ENCODE measurements at regions not wholly inside any gene's neighbourhood (a gene's known extent, or its start where the extent isn't known, plus 50 kb on each side); places are given as distances from the start of the nearest gene placed in this dataset.

- H3K27me3 ChIP-seq: no peaks in the 10 kb centered on the region
- H3K27ac ChIP-seq: no peak overlapping the region
- no peaks in the 10 kb centered on the region for H3K36me3 ChIP-seq
- no peak overlapping the region for H3K4me3 ChIP-seq
- intact Hi-C loops (cut with DNase I; ENCODE audit: low total_unique reads): no loop called here
- H3K9me3 ChIP-seq: no peaks in the 10 kb centered on the region
- H3K4me1 ChIP-seq: no peaks in the 10 kb centered on the region
- no peak for TF ChIP-seq CTCF (IDR thresholded peaks at IDR 0.05)
- no peak for DNase-seq
Measured at GRCh38 chr2:122315306-122315705, 559.9 kb downstream of the TSN start.

- H3K27ac ChIP-seq: no peak overlapping the region
- no peak for TF ChIP-seq CTCF (IDR thresholded peaks at IDR 0.05)
- DNase-seq: no peak
- H3K4me1 ChIP-seq: no peaks in the 10 kb centered on the region
- H3K36me3 ChIP-seq: no peaks in the 10 kb centered on the region
- H3K4me3 ChIP-seq: no peak overlapping the region
- no peaks in the 10 kb centered on the region for H3K27me3 ChIP-seq
- intact Hi-C loops (cut with DNase I; ENCODE audit: low total_unique reads): no loop called here
- H3K9me3 ChIP-seq: no peaks in the 10 kb centered on the region
Measured at GRCh38 chr2:122319539-122320132, 564.2 kb downstream of the TSN start.

GRCh38 chr2:122322815-122323214 lies 567.4 kb downstream of the TSN start:
- intact Hi-C loops (cut with DNase I; ENCODE audit: low total_unique reads): no loop called here
- H3K4me3 ChIP-seq: no peak overlapping the region
- DNase-seq: no peak
- H3K36me3 ChIP-seq: no peaks in the 10 kb centered on the region
- TF ChIP-seq CTCF (IDR thresholded peaks at IDR 0.05): no peak
- no peaks in the 10 kb centered on the region for H3K9me3 ChIP-seq
- no peak overlapping the region for H3K27ac ChIP-seq
- no peaks in the 10 kb centered on the region for H3K4me1 ChIP-seq
- no peaks in the 10 kb centered on the region for H3K27me3 ChIP-seq

- TF ChIP-seq CTCF (IDR thresholded peaks at IDR 0.05): no peak
- H3K27me3 ChIP-seq: no peaks in the 10 kb centered on the region
- no peaks in the 10 kb centered on the region for H3K36me3 ChIP-seq
- no peak overlapping the region for H3K27ac ChIP-seq
- no peak overlapping the region for H3K4me3 ChIP-seq
- no peak for DNase-seq
- H3K9me3 ChIP-seq: no peaks in the 10 kb centered on the region
- no peaks in the 10 kb centered on the region for H3K4me1 ChIP-seq
- intact Hi-C loops (cut with DNase I; ENCODE audit: low total_unique reads): no loop called here
Measured at GRCh38 chr2:122323927-122324326, 568.5 kb downstream of the TSN start.

- Histone ChIP-seq H3K4me3 (no peak overlapping the region), H3K36me3 (no peaks in the 10 kb centered on the region), H3K27me3 (no peaks in the 10 kb centered on the region), H3K4me1 (no peaks in the 10 kb centered on the region), H3K27ac (no peak overlapping the region), H3K9me3 (no peaks in the 10 kb centered on the region)
- no peak for TF ChIP-seq CTCF (IDR thresholded peaks at IDR 0.05)
- intact Hi-C loops (cut with DNase I; ENCODE audit: low total_unique reads): no loop called here
- no peak for DNase-seq
Measured at GRCh38 chr2:122326471-122326870, 571.0 kb downstream of the TSN start.

GRCh38 chr2:122328816-122329215 lies 573.4 kb downstream of the TSN start:
- H3K9me3 ChIP-seq: no peaks in the 10 kb centered on the region
- H3K4me3 ChIP-seq: no peak overlapping the region
- H3K27me3 ChIP-seq: no peaks in the 10 kb centered on the region
- no peak overlapping the region for H3K27ac ChIP-seq
- intact Hi-C loops (cut with DNase I; ENCODE audit: low total_unique reads): no loop called here
- no peaks in the 10 kb centered on the region for H3K4me1 ChIP-seq
- H3K36me3 ChIP-seq: no peaks in the 10 kb centered on the region
- TF ChIP-seq CTCF (IDR thresholded peaks at IDR 0.05): no peak
- DNase-seq: no peak
